IMR-90 (cell line): ENCODE measurements at regions not wholly inside any gene's neighbourhood (a gene's known extent, or its start where the extent isn't known, plus 50 kb on each side); places are given as distances from the start of the nearest gene placed in this dataset.
A peak's percentile ranks its signal among the peaks of the same experiment; 100 is the strongest.

ENCODE experiments used
- ATAC-seq: fragments of 200-7000 bp; cut with Tn5 transposase; 2 replicates; pipeline ENCODE4 v1.9.1; 2020; ENCODE audit warnings: low read depth, mild to moderate bottlenecking, moderate library complexity
- BruUV-seq: library from RNA; stranded (reverse); fragments of 400-500 nt; replicated peaks from 2 replicates; lab custom pipeline; 2021; lab: Mats Ljungman, UMichigan
- CTCF ChIA-PET: fragments of 300-600 bp; formaldehyde crosslinking; extraction: SDS; loops from one replicate; lab custom pipeline; 2021; ENCODE audit warnings: antibody characterized with exemption; lab: Yijun Ruan, JAX
- POLR2A ChIA-PET: fragments of 300-600 bp; sonication (Branson Sonifier 250); formaldehyde crosslinking; loops from one replicate; lab custom pipeline; 2022; ENCODE audit warnings: antibody characterized with exemption; ENCODE audit not compliant: unreplicated experiment; lab: Charles Lee
- DNase-seq: peaks from one replicate; pipeline ENCODE4 v3.0.0; 2013
- H2AFZ ChIP-seq: replicated peaks from 2 replicates; pipeline ENCODE3; 2013; ENCODE audit warnings: low read length, mild to moderate bottlenecking; ENCODE audit not compliant: poor library complexity
- H2AK5ac ChIP-seq: 2 replicates; pipeline ENCODE4 v1.6.1; 2013; ENCODE audit warnings: low read depth, low read length, inconsistent platforms
- H2AK9ac ChIP-seq: replicated peaks from 2 replicates; pipeline ENCODE3; 2013; ENCODE audit warnings: mild to moderate bottlenecking, low read depth, low read length, moderate library complexity; ENCODE audit not compliant: poor library complexity
- H2BK120ac ChIP-seq: 2 replicates; pipeline ENCODE4 v1.6.1; 2013; ENCODE audit warnings: low read depth, low read length, inconsistent platforms
- H2BK15ac ChIP-seq: 3 replicates; pipeline ENCODE4 v1.6.1; 2013; ENCODE audit warnings: low read depth, low read length, inconsistent platforms
- H2BK20ac ChIP-seq: 2 replicates; pipeline ENCODE4 v1.6.1; 2013; ENCODE audit warnings: low read depth, mild to moderate bottlenecking, inconsistent platforms, low read length, moderate library complexity
- H2BK5ac ChIP-seq: 2 replicates; pipeline ENCODE4 v1.6.1; 2013; ENCODE audit warnings: mild to moderate bottlenecking, low read depth, low read length, inconsistent platforms; ENCODE audit not compliant: poor library complexity, severe bottlenecking
- H3K14ac ChIP-seq: replicated peaks from 2 replicates; pipeline ENCODE4 v1.6.1; 2013; ENCODE audit warnings: low read depth, low read length, inconsistent platforms
- H3K18ac ChIP-seq: 2 replicates; pipeline ENCODE4 v1.6.1; 2013; ENCODE audit warnings: low read depth, low read length, control low read depth
- H3K23ac ChIP-seq: 2 replicates; pipeline ENCODE4 v1.6.1; 2013; ENCODE audit warnings: low read depth, low read length, inconsistent platforms
- H3K27ac ChIP-seq: 2 replicates; pipeline ENCODE4 v1.5.1; 2013; ENCODE audit warnings: mild to moderate bottlenecking, control low read depth, low read length; ENCODE audit not compliant: insufficient read depth
- H3K27me3 ChIP-seq: 2 replicates; pipeline ENCODE4 v1.6.1; 2013; ENCODE audit warnings: low read length; ENCODE audit not compliant: control insufficient read depth, insufficient read depth
- H3K36me3 ChIP-seq: 2 replicates; pipeline ENCODE4 v1.6.1; 2013; ENCODE audit warnings: low read length, mixed read lengths; ENCODE audit not compliant: control insufficient read depth, insufficient read depth
- H3K4ac ChIP-seq: 2 replicates; pipeline ENCODE4 v1.6.1; 2013; ENCODE audit warnings: low read depth, low read length, inconsistent platforms
- H3K4me1 ChIP-seq: 2 replicates; pipeline ENCODE4 v1.6.1; 2013; ENCODE audit warnings: low read length, mixed read lengths; ENCODE audit not compliant: control insufficient read depth, insufficient read depth
- H3K4me2 ChIP-seq: 2 replicates; pipeline ENCODE4 v1.6.1; 2013; ENCODE audit warnings: low read depth, mild to moderate bottlenecking, control low read depth, low read length, moderate library complexity
- H3K4me3 ChIP-seq: 2 replicates; pipeline ENCODE4 v1.5.1; 2013; ENCODE audit warnings: low read depth, mild to moderate bottlenecking, control low read depth, low read length, moderate library complexity; ENCODE audit not compliant: insufficient read depth
- H3K56ac ChIP-seq: 2 replicates; pipeline ENCODE4 v1.6.1; 2013; ENCODE audit warnings: low read length, inconsistent platforms; ENCODE audit not compliant: insufficient read depth; ENCODE audit errors: extremely low read depth
- H3K79me1 ChIP-seq, 2 experiments: 2 replicates each; pipeline ENCODE4 v1.6.1; 2013; ENCODE audit warnings: low read length in 2 of 2, inconsistent platforms in 1 of 2, low read depth in 1 of 2
- H3K9ac ChIP-seq: 2 replicates; pipeline ENCODE4 v1.6.1; 2013; ENCODE audit warnings: low read depth, low read length, control low read depth
- H3K9me1 ChIP-seq: 2 replicates; pipeline ENCODE4 v1.6.1; 2013; ENCODE audit warnings: low read length, inconsistent platforms; ENCODE audit not compliant: insufficient read depth
- H3K9me3 ChIP-seq: 2 replicates; pipeline ENCODE4 v1.6.1; 2013; ENCODE audit warnings: low read length; ENCODE audit not compliant: control insufficient read depth, insufficient read depth
- H4K20me1 ChIP-seq: 2 replicates; pipeline ENCODE4 v1.6.1; 2013; ENCODE audit warnings: low read length, inconsistent platforms; ENCODE audit not compliant: insufficient read depth
- H4K5ac ChIP-seq: 2 replicates; pipeline ENCODE4 v1.6.1; 2013; ENCODE audit warnings: mild to moderate bottlenecking, low read depth, low read length, control low read depth
- H4K8ac ChIP-seq, 2 experiments: 2 replicates each; pipeline ENCODE4 v1.6.1; 2013; ENCODE audit warnings: low read depth in 2 of 2, low read length in 2 of 2, control low read depth in 1 of 2, inconsistent platforms in 1 of 2
- H4K91ac ChIP-seq: 2 replicates; pipeline ENCODE4 v1.6.1; 2013; ENCODE audit warnings: low read depth, low read length, inconsistent platforms; ENCODE audit not compliant: insufficient read depth
- BHLHE40 ChIP-seq: fragments of 150-350 bp; IDR thresholded peaks from 2 replicates; pipeline ENCODE4 v1.6.1; 2016; ENCODE audit warnings: mild to moderate bottlenecking, low read depth, low read length
- CEBPB ChIP-seq: IDR thresholded peaks from 2 replicates; pipeline ENCODE4 v1.6.1; 2012; ENCODE audit warnings: low read depth, low read length, improper control_type of control experiment
- ELK1 ChIP-seq: fragments of 150-350 bp; IDR thresholded peaks from 2 replicates; pipeline ENCODE4 v1.6.1; 2016; ENCODE audit warnings: low read depth, mild to moderate bottlenecking, low read length, moderate library complexity, borderline replicate concordance
- MAFK ChIP-seq: IDR thresholded peaks from 2 replicates; pipeline ENCODE4 v1.6.1; 2012; ENCODE audit warnings: low read depth, low read length, improper control_type of control experiment
- RCOR1 ChIP-seq: IDR thresholded peaks from 2 replicates; pipeline ENCODE4 v1.6.1; 2012; ENCODE audit warnings: mild to moderate bottlenecking, low read length, improper control_type of control experiment; ENCODE audit not compliant: insufficient replicate concordance
- SMC3 ChIP-seq: fragments of 150-350 bp; IDR thresholded peaks from 2 replicates; pipeline ENCODE4 v1.6.1; 2016; ENCODE audit warnings: low read depth, mild to moderate bottlenecking, antibody characterized with exemption, low read length, moderate library complexity
- WGBS, 2 experiments: methylation state at CpG; one replicate each; pipeline versions ENCODE4 v1.1.5 to v1.1.7; 2013; ENCODE audit warnings: missing lambda C conversion rate in 2 of 2; ENCODE audit not compliant: insufficient read length in 1 of 2; ENCODE audit errors: extremely low coverage in 2 of 2; 5-methylcytosine and 5-hydroxymethylcytosine counted together
- dilution Hi-C: fragments of 300-500 bp; cut with HindIII; formaldehyde crosslinking; loops from one replicate; pipeline ENCODE4 v1.14.3; 2018; ENCODE audit warnings: low sequenced_read_pairs; ENCODE audit not compliant: unreplicated experiment
- in situ Hi-C: fragments of 300-500 bp; cut with MboI; formaldehyde crosslinking; loops from 3 replicates; pipeline ENCODE4 v1.14.3; 2019; ENCODE audit warnings: low sequenced_read_pairs, inconsistent platforms, mixed read lengths
- intact Hi-C: fragments of 100-400 bp; cut with micrococcal nuclease; formaldehyde crosslinking; loops from 2 replicates; pipeline ENCODE4 v1.10.0; 2022

GRCh38 chr1:201763455-201764140 lies 65.4 kb upstream of the IPO9 start:
- intact Hi-C loops: no loop called here
- ChIA-PET POLR2A (no interaction called here), CTCF (interaction anchor here (1.1 kb wide), 1 partner anchor 29 kb away, joined by 4 read pairs; no protein-coding TSS in a partner anchor)
- Histone ChIP-seq H3K14ac (no peak overlapping the region), H3K18ac (peak overlapping the region; percentile 5; the same call in 1 of the 2 replicates), H3K4me3 (no peak overlapping the region), H2AK9ac (no peak overlapping the region), H2BK5ac (peak overlapping the region; percentile 21), H2BK120ac (no peak overlapping the region), H2AFZ (no peak overlapping the region), H3K56ac (no peak overlapping the region), H2AK5ac (no peak overlapping the region), H3K27me3 (no peaks in the 10 kb centered on the region), H3K4me2 (peak overlapping the region; percentile 44), H4K5ac (no peak overlapping the region), H4K8ac (peak overlapping the region in 1 of 2 experiments; percentile 11; a peak in 1 of 4 replicates), H3K4me1 (peaks cover 25% of the 10 kb centered on the region), H3K23ac (no peak overlapping the region), H3K79me1 (peaks cover 42 to 92% of the 10 kb centered on the region in 2 experiments), H2BK20ac (no peak overlapping the region), H4K91ac (no peak overlapping the region), H3K9ac (peak overlapping the region; percentile 29; the same call in 1 of the 2 replicates), H3K4ac (no peak overlapping the region), H3K9me3 (no peaks in the 10 kb centered on the region), H3K36me3 (no peaks in the 10 kb centered on the region), H3K27ac (peak overlapping the region; percentile 35; the same call in 1 of the 2 replicates), H2BK15ac (no peak overlapping the region), H4K20me1 (peaks cover 65% of the 10 kb centered on the region), H3K9me1 (peaks cover 16% of the 10 kb centered on the region)
- dilution Hi-C loops: no loop called here
- BruUV-seq: no TSS peak
- 25% methylated on average over 2 of the region's 7 CpGs; no CpG with 5 or more reads in 1 of the 2 experiments for WGBS, 2 experiments
- no peak for TF ChIP-seq ELK1
- no peak for TF ChIP-seq RCOR1
- no peak for TF ChIP-seq SMC3
- peak; percentile 57 for TF ChIP-seq MAFK
- TF ChIP-seq BHLHE40: no peak
- 0 out of 2 replicates have a peak, but pooled peaks have one; percentile 53 for TF ChIP-seq CEBPB
- ATAC-seq (peak; percentile 3; the same call in 1 of the 2 replicates), DNase-seq (peak; percentile 55)
- in situ Hi-C loops: no loop called here
